BJ (cell line): ENCODE measurements at regions not wholly inside any gene's neighbourhood (a gene's known extent, or its start where the extent isn't known, plus 50 kb on each side); places are given as distances from the start of the nearest gene placed in this dataset.

ENCODE experiments used
- CTCF ChIA-PET: fragments of 350-600 bp; formaldehyde crosslinking; extraction: SDS; loops from one replicate; lab custom pipeline; 2021; ENCODE audit warnings: antibody characterized with exemption, inconsistent platforms; lab: Yijun Ruan, JAX
- POLR2A ChIA-PET: fragments of 300-600 bp; sonication (Branson Sonifier 250); formaldehyde crosslinking; extraction: SDS; loops from one replicate; lab custom pipeline; 2021; ENCODE audit warnings: antibody characterized with exemption; lab: Charles Lee
- DNase-seq: peaks from one replicate; pipeline ENCODE4 v3.0.0-alpha.2; 2011; ENCODE audit warnings: low read depth
- H3K27me3 ChIP-seq: 2 replicates; pipeline ENCODE4 v1.6.0; 2011; ENCODE audit warnings: low read length; ENCODE audit not compliant: control insufficient read depth, insufficient read depth
- H3K36me3 ChIP-seq: 2 replicates; pipeline ENCODE4 v1.5.1; 2011; ENCODE audit warnings: low read length; ENCODE audit not compliant: control insufficient read depth, insufficient read depth
- H3K4me3 ChIP-seq: 2 replicates; pipeline ENCODE4 v1.5.1; 2011; ENCODE audit warnings: low read depth, mild to moderate bottlenecking, control low read depth, low read length
- TF ChIP-seq, protein P1 (sequence below): IDR thresholded peaks from 2 replicates; pipeline ENCODE4 v1.5.1; 2011; ENCODE audit warnings: low read depth, mild to moderate bottlenecking, control low read depth, inconsistent platforms, low read length, moderate library complexity; ENCODE audit not compliant: insufficient read depth

DNA sequence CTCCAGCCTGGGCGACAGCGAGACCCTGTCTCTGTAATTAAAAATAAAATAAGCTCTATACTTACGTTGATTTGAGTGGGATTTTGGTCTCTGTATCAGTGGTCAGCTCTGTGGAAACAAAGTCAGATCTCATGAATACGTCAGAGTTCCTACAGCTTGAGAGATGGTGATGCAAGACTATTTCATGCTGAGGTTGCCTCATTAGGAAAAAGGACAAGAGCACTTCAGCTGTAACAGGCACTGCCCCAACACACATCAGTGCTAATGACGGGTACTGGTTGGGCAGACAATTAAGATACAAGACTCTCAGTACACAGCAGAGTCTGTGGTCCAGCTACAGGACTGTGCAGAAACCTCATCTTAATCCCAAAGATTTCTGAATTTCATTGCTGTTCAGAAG, 246.4 kb upstream of the AMIGO2 start:
- Histone ChIP-seq H3K36me3 (no peaks in the 10 kb centered on the region), H3K4me3 (no peak overlapping the region), H3K27me3 (no peaks in the 10 kb centered on the region)
- ChIA-PET CTCF (no interaction called here), POLR2A (no interaction called here)
- TF ChIP-seq, protein P1, sequence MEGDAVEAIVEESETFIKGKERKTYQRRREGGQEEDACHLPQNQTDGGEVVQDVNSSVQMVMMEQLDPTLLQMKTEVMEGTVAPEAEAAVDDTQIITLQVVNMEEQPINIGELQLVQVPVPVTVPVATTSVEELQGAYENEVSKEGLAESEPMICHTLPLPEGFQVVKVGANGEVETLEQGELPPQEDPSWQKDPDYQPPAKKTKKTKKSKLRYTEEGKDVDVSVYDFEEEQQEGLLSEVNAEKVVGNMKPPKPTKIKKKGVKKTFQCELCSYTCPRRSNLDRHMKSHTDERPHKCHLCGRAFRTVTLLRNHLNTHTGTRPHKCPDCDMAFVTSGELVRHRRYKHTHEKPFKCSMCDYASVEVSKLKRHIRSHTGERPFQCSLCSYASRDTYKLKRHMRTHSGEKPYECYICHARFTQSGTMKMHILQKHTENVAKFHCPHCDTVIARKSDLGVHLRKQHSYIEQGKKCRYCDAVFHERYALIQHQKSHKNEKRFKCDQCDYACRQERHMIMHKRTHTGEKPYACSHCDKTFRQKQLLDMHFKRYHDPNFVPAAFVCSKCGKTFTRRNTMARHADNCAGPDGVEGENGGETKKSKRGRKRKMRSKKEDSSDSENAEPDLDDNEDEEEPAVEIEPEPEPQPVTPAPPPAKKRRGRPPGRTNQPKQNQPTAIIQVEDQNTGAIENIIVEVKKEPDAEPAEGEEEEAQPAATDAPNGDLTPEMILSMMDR: no peak
- DNase-seq: no peak

DNA sequence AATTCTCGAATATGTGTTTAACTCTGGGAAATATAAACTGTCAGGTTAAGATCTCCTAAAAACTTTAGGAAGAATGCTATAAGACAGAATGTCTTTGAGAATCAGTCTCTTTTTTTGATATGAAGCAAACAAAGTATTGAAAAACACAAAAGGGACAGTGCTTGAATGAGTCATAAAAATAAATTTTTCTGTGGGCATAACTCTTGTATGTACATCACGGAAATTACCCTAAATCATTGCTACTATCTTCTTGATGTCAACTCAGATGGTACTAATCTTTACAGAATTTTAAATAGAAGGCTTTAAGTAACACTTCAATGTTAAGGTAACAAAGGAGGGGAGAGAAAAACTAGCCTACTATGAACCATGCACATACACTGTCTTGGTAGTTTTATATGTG, 244.0 kb upstream of the AMIGO2 start:
- Histone ChIP-seq H3K27me3 (no peaks in the 10 kb centered on the region), H3K36me3 (no peaks in the 10 kb centered on the region), H3K4me3 (no peak overlapping the region)
- TF ChIP-seq, protein P1: no peak
- ChIA-PET CTCF (interaction anchor here (0.6 kb wide), 1 partner anchor 10 kb away, joined by 3 read pairs; no protein-coding TSS in a partner anchor), POLR2A (no interaction called here)
- DNase-seq: no peak

DNA sequence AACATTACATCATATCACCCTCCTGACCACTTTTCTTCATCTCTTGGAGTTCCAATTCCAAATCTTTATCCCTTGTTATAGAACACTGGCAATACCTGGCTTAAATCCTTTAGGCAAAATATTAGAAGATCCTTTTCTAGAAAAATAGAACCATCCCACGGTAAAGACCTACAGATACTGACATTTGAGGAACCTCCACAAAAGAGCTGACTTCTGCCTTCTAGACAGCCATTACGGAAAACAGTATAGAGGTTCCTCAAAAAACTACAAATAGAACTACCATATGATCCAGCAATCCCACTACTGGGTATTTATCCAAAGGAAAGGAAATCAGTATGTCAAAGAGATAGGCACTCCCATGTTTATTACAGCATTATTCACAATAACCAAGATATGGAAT, 241.7 kb upstream of the AMIGO2 start:
- ChIA-PET POLR2A (no interaction called here), CTCF (interaction anchor here (0.6 to 1.0 kb wide), 2 partner anchors 11 to 646 kb away, joined by 3 read pairs; no protein-coding TSS in a partner anchor)
- DNase-seq: no peak
- Histone ChIP-seq H3K27me3 (no peaks in the 10 kb centered on the region), H3K4me3 (no peak overlapping the region), H3K36me3 (no peaks in the 10 kb centered on the region)
- TF ChIP-seq, protein P1: no peak

DNA sequence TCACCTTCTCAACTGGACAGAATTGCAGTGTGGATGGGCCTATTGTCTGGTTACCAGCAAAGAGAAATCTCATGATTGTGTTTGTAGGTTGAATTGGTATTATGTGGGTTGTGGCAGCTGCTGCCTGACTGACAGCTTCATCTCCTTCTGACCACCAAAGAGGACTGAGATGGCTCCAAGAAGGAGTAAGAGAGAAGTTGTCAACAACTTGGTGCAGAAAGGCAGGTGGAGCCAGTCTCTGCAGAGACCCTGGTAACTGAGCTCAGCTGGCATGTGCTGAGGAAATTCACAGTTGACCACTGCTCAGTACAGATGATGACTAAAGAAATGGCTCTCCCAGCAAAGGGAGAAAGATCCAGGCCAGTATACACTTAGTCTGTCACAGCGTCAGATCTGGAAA, 240.0 kb upstream of the AMIGO2 start:
- POLR2A ChIA-PET: no interaction called here
- TF ChIP-seq, protein P1: no peak

DNA sequence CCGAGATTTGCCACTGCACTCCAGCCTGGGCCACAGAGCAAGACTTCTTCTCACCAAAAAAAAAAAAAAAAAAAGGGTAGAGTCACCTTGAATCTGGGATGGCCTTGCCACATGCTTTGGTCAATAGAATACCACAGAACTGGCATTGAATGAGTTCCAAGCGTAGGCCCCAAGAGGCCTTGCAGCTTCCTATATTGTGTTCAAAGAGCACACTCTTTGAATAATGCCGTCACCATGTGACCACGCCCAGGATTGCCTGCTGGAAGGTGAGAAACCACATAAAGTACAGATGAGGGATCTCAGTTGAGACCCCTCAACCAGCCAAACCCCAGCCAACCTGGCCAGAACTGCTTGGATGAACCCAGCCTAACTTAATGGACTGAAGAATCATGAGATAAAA, 239.2 kb upstream of the AMIGO2 start:
- H3K36me3 ChIP-seq: no peaks in the 10 kb centered on the region
- POLR2A ChIA-PET: no interaction called here
- no peak overlapping the region for H3K4me3 ChIP-seq
- TF ChIP-seq, protein P1: no peak
- DNase-seq: no peak
- CTCF ChIA-PET: no interaction called here
- H3K27me3 ChIP-seq: no peaks in the 10 kb centered on the region

More for the DNA sequence above, 240.0 kb upstream of the AMIGO2 start:
- no peak overlapping the region for H3K4me3 ChIP-seq
- DNase-seq: no peak
- CTCF ChIA-PET: no interaction called here
- no peaks in the 10 kb centered on the region for H3K27me3 ChIP-seq
- no peaks in the 10 kb centered on the region for H3K36me3 ChIP-seq
